ENCODE measurements at regions not wholly inside any gene's neighbourhood (a gene's known extent, or its start where the extent isn't known, plus 50 kb on each side); places are given as distances from the start of the nearest gene placed in this dataset.
"Not testable (repeated sequence)": the region's sequence is repeated elsewhere in the genome, so short reads cannot be mapped to it uniquely, and the experiment has no call there.

DNA sequence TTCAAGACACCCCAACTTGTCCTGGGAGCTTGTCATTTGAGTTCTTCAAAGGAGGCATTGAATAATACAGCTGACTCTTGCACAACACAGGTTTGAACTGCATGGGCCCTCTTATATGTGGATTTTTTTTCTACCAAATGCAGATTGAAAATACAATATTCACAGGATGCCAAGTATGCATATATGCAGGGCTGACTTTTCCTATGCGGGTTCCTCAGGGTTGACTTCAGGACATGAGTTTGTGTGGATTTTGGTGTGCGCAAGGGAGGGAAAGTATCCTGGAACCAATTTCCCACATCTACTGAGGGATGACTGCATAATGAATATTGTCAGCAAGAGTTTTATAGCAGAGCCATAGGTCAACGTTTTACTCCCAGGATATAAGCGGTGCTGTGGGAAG, 70.0 kb upstream of the RALY start:
- H3K27me3 Mint-ChIP-seq (ENCODE audit: low read depth), result no peaks in the 10 kb centered on the region
- CTCF ChIA-PET, result no interaction called here
- H3K4me1 Mint-ChIP-seq (ENCODE audit: low read depth), result peaks cover 2% of the 10 kb centered on the region
- H3K36me3 Mint-ChIP-seq (ENCODE audit: low read depth), result no peaks in the 10 kb centered on the region
- no peaks in the 10 kb centered on the region for H3K9me3 Mint-ChIP-seq
- H3K4me3 Mint-ChIP-seq, result no peak overlapping the region
- DNase-seq, result no peak
- intact Hi-C loops (cut with micrococcal nuclease), result no loop called here
- H3K27ac Mint-ChIP-seq, result no peak overlapping the region

DNA sequence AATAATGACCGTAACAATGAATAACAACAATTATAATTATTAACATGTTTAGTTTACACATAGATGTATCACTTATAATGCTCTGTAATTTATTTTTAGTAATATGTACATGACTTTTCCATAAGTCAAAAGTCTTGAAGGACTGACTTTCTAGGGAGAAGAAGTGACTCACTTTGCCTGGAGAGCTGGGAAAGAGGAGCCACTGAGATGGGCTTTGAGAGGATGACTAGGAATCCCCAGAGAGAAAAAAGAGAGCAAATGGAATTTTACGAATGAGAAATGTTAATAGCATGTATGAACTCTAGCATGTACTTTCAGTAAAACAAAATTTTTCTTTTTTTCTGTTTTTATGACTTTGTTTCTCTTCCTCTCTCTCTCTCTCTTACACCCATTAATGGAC, 67.8 kb upstream of the RALY start:
- intact Hi-C loops (cut with micrococcal nuclease), result no loop called here
- Mint-ChIP-seq H3K4me1 (ENCODE audit: low read depth) (no peaks in the 10 kb centered on the region), H3K27ac (no peak overlapping the region), H3K9me3 (no peaks in the 10 kb centered on the region), H3K36me3 (ENCODE audit: low read depth) (no peaks in the 10 kb centered on the region), H3K27me3 (ENCODE audit: low read depth) (no peaks in the 10 kb centered on the region), H3K4me3 (no peak overlapping the region)
- DNase-seq, result no peak
- CTCF ChIA-PET, result interaction anchor here (1.3 to 2.5 kb wide), 2 partner anchors 11 to 14 kb away, joined by 3 to 10 read pairs; no protein-coding TSS in a partner anchor

DNA sequence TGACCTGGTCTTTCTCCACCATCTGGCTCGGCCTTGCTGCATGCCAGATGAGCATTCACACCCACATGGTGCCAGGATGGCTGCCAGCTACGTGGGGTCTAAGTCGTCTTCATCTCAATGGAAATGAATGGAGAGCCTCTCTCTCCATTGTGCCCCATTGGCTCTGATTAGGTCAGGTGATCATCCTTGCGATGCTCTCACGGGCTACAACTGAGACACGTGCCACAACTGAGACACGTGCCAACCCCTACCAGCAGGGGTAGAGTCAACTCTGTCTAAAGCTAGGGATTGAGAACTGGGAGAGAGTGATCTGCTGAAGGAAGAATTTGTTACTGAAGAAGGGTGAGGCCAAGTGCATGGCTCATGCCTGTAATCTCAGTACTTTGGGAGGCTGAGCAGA, 67.3 kb upstream of the RALY start:
- Mint-ChIP-seq H3K4me1 (ENCODE audit: low read depth) (no peaks in the 10 kb centered on the region), H3K4me3 (no peak overlapping the region), H3K27ac (no peak overlapping the region), H3K9me3 (no peaks in the 10 kb centered on the region), H3K36me3 (ENCODE audit: low read depth) (no peaks in the 10 kb centered on the region), H3K27me3 (ENCODE audit: low read depth) (no peaks in the 10 kb centered on the region)
- CTCF ChIA-PET, result interaction anchor here (1.2 to 2.5 kb wide), 3 partner anchors 9 to 15 kb away, joined by 3 to 10 read pairs (median 4); no protein-coding TSS in a partner anchor
- intact Hi-C loops (cut with micrococcal nuclease), result no loop called here
- no peak for DNase-seq

DNA sequence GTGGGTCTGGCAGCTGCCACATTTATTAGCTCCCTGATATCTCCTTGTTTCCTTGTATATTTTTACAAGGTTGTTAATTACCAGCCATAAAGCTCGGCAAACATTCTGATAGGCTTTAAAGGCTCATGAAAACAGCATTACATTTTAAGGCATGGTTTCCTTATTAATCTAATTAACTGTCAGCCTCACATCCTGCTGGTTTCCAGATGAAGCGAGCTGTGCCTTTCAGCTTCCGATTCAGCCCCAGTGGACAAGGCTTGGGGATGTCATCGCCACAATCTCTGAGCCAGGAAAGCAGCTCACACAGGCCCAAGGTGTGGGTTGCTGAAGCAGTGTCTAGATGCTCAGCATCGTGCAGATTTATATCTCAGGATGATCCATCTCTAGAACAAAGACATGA, 66.0 kb upstream of the RALY start:
- CTCF ChIA-PET, result interaction anchor here (1.1 to 1.2 kb wide), 2 partner anchors 10 to 35 kb away, joined by 3 to 4 read pairs; no protein-coding TSS in a partner anchor
- no peaks in the 10 kb centered on the region for H3K4me1 Mint-ChIP-seq (ENCODE audit: low read depth)
- no peak for DNase-seq
- no peak overlapping the region for H3K27ac Mint-ChIP-seq
- intact Hi-C loops (cut with micrococcal nuclease), result no loop called here
- H3K36me3 Mint-ChIP-seq (ENCODE audit: low read depth), result no peaks in the 10 kb centered on the region
- no peaks in the 10 kb centered on the region for H3K27me3 Mint-ChIP-seq (ENCODE audit: low read depth)
- no peak overlapping the region for H3K4me3 Mint-ChIP-seq
- H3K9me3 Mint-ChIP-seq, result no peaks in the 10 kb centered on the region

DNA sequence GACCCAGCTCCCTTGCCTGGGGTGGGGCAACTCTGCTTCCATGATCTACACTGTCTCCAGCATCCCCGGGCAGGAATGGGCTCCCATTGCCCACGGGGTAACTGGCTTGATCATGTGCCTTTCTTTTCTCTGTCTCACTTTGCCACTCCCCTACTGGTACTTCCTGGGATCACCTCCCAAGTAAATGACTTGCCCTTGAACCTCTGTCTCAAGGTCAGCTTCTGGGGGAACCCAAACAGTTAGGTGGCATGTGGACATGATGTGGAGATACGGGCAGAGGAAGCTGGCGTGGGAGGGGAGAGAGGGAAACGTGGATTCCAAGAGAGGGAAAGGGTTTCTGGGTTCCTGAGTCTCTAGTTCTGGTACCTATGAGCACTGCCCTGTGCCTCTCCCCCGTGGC, 63.8 kb upstream of the RALY start:
- CTCF ChIA-PET, result interaction anchor here (0.9 to 1.7 kb wide), 2 partner anchors 67 to 138 kb away, joined by 3 to 4 read pairs; no protein-coding TSS in a partner anchor
- DNase-seq, result no peak

DNA sequence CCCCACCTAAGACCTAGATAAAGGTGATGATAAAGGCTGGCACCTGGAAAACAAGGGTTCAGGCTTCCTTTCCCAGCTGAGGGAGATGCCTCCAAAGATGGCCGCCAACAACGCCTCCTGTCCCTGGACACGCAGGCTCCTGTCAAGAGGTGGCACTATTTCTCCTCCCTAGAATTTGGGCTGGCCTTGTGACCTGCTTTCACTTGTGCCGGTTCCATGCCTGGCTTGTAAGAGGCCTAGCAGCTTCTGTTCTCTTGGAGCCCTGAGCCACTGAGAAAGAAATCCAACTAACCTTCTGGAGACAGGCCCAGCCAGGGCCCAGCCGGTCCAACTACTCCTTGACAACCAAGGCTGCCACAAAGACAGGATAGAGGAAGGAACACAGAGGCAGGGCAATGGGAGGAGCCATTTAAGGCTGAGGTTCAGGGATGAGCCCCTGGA, 60.2 kb upstream of the RALY start:
- CTCF ChIA-PET, result interaction anchor here (0.6 to 4.8 kb wide), 5 partner anchors 74 to 197 kb away, joined by 3 to 27 read pairs (median 5); no protein-coding TSS in a partner anchor
- H3K27me3 Mint-ChIP-seq (ENCODE audit: low read depth), result no peaks in the 10 kb centered on the region
- H3K9me3 Mint-ChIP-seq, result no peaks in the 10 kb centered on the region
- H3K27ac Mint-ChIP-seq, result no peak overlapping the region
- H3K36me3 Mint-ChIP-seq (ENCODE audit: low read depth), result no peaks in the 10 kb centered on the region
- DNase-seq, result peak; percentile 83
- H3K4me3 Mint-ChIP-seq, result no peak overlapping the region
- intact Hi-C loops (cut with micrococcal nuclease), result loop anchor here (1.0 to 2.0 kb wide), 3 partner anchors 89 to 196 kb away; no protein-coding TSS in a partner anchor
- no peaks in the 10 kb centered on the region for H3K4me1 Mint-ChIP-seq (ENCODE audit: low read depth)

More for the DNA sequence above, 63.8 kb upstream of the RALY start:
- Mint-ChIP-seq H3K27ac (no peak overlapping the region), H3K36me3 (ENCODE audit: low read depth) (no peaks in the 10 kb centered on the region), H3K9me3 (no peaks in the 10 kb centered on the region), H3K27me3 (ENCODE audit: low read depth) (no peaks in the 10 kb centered on the region), H3K4me1 (ENCODE audit: low read depth) (no peaks in the 10 kb centered on the region), H3K4me3 (no peak overlapping the region)
- intact Hi-C loops (cut with micrococcal nuclease), result no loop called here

DNA sequence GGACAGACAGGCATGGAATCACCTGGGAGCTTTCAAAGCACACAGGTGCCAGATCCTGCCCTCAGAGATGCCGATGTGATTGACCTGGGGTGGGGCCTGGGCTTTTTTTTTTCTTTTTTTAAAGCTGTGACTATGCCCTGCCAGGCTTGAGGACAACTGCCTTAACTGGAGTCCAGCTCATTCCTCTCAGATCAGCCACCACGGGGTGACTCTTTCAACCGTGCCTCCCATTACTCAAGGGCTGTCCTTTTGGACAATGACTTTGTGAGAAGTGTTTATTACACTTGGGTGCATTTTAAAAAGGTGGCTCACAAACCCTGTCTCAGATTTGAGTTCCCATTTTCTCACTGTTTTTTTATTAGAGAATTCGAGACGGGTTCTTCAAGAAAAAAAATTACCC, 57.1 kb upstream of the RALY start:
- Mint-ChIP-seq H3K9me3 (no peaks in the 10 kb centered on the region), H3K36me3 (ENCODE audit: low read depth) (no peaks in the 10 kb centered on the region), H3K27ac (no peak overlapping the region), H3K27me3 (ENCODE audit: low read depth) (no peaks in the 10 kb centered on the region), H3K4me1 (ENCODE audit: low read depth) (no peaks in the 10 kb centered on the region), H3K4me3 (no peak overlapping the region)
- no peak for DNase-seq
- CTCF ChIA-PET, result interaction anchor here (0.7 to 4.8 kb wide), 5 partner anchors 20 to 246 kb away, joined by 4 to 27 read pairs (median 8); no protein-coding TSS in a partner anchor
- intact Hi-C loops (cut with micrococcal nuclease), result no loop called here

DNA sequence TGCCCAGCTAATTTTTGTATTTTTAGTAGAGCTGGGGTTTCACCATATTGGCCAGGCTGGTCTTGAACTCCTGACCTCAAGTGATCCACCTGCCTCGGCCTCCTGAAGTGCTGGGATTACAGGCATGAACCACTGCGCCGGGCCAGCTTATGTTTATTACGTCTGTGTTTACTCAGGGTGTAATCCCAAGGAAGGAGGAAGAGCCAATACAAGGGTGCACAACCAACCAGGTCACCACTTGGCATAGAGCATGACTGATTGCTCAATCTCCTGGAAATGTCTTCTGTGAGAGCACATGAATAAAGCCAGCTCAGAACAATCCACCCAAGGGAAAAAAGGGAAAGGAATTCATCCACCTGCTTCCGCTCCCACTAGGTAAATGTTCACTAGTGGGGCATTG, 54.7 kb upstream of the RALY start:
- H3K4me1 Mint-ChIP-seq (ENCODE audit: low read depth); H3K27me3 Mint-ChIP-seq (ENCODE audit: low read depth); H3K9me3 Mint-ChIP-seq; H3K27ac Mint-ChIP-seq; H3K36me3 Mint-ChIP-seq (ENCODE audit: low read depth); H3K4me3 Mint-ChIP-seq; intact Hi-C loops (cut with micrococcal nuclease); DNase-seq: not testable (repeated sequence)
- CTCF ChIA-PET, result interaction anchor here (0.7 to 2.0 kb wide), 2 partner anchors 131 to 404 kb away, joined by 5 to 6 read pairs; no protein-coding TSS in a partner anchor

DNA sequence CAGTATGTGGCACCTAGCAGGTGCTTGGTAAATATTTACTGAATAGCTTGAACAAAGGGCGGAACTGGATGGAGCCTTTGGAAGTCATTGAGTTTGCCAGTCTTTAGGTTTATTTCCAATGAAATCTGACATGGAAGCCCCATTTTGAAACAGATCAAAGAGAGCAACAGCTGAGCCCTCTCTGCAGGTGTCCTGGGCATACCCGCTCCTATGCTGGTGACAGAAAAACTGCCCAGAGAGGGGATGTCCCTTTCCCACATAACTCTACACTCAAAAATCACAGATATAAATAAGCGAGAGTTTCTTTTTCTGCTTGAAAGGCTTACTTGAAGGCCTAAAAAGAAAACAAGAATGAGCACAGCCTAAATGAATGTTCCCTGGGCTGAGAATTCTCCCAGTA, 53.0 kb upstream of the RALY start:
- H3K9me3 Mint-ChIP-seq, result no peaks in the 10 kb centered on the region
- no peak overlapping the region for H3K27ac Mint-ChIP-seq
- no peaks in the 10 kb centered on the region for H3K36me3 Mint-ChIP-seq (ENCODE audit: low read depth)
- H3K4me1 Mint-ChIP-seq (ENCODE audit: low read depth), result no peaks in the 10 kb centered on the region
- no peak overlapping the region for H3K4me3 Mint-ChIP-seq
- intact Hi-C loops (cut with micrococcal nuclease), result no loop called here
- CTCF ChIA-PET, result interaction anchor here (0.6 kb wide), 3 partner anchors 65 to 256 kb away, joined by 3 to 7 read pairs (median 3); no protein-coding TSS in a partner anchor
- no peak for DNase-seq
- H3K27me3 Mint-ChIP-seq (ENCODE audit: low read depth), result no peaks in the 10 kb centered on the region
